ENCODE measurements at regions not wholly inside any gene's neighbourhood (a gene's known extent, or its start where the extent isn't known, plus 50 kb on each side); places are given as distances from the start of the nearest gene placed in this dataset.

GRCh38 chr7:83852136-83852535, 203.2 kb upstream of the SEMA3E start:
- ChIA-PET CTCF (ENCODE audit: partially characterized antibody) (no interaction called here), POLR2A (ENCODE audit: partially characterized antibody) (no interaction called here)
- no peak overlapping the region for H4K8ac ChIP-seq (ENCODE audit: extremely low read depth, insufficient read depth, low read length)
- no peak overlapping the region for H4K5ac ChIP-seq (ENCODE audit: insufficient read length, low read depth, low read length)
- H2BK120ac ChIP-seq (replicated peaks; ENCODE audit: low read depth, low read length), result no peak overlapping the region
- no peak overlapping the region for H3K27ac ChIP-seq (ENCODE audit: low read depth, low read length)
- H4K20me1 ChIP-seq (replicated peaks in 1 of 2; ENCODE audit: control insufficient read depth in 1 of 2, insufficient read depth in 2 of 2, low read length in 2 of 2), result no peaks in the 10 kb centered on the region
- H3K18ac ChIP-seq (ENCODE audit: extremely low read depth, low read length), result no peak overlapping the region
- H3K79me1 ChIP-seq (ENCODE audit: low read depth, low read length), result no peaks in the 10 kb centered on the region
- DNase-seq (ENCODE audit: low read depth in 1 of 2, low spot score in 2 of 2), result no peak
- H3K4me3 ChIP-seq (ENCODE audit: extremely low read depth in 1 of 4, insufficient read depth in 2 of 4, low read depth in 3 of 4, low read length in 4 of 4), result no peak overlapping the region
- H2AK5ac ChIP-seq (ENCODE audit: low read depth, low read length), result no peak overlapping the region
- no peak overlapping the region for H2BK5ac ChIP-seq (ENCODE audit: low read depth, low read length)
- no peak overlapping the region for H3K9ac ChIP-seq (replicated peaks in 1 of 4; ENCODE audit: extremely low read depth in 1 of 4, low read depth in 3 of 4, low read length in 3 of 4)
- no peak overlapping the region for H4K91ac ChIP-seq (replicated peaks; ENCODE audit: insufficient read length, low read length)
- H3K23me2 ChIP-seq (ENCODE audit: low read depth, low read length), result no peaks in the 10 kb centered on the region
- H2AFZ ChIP-seq (ENCODE audit: low read length), result no peak overlapping the region
- WGBS, 2 experiments (ENCODE audit: extremely low coverage in 1 of 2, insufficient coverage in 1 of 2, insufficient read length in 1 of 2, insufficient replicate concordance in 2 of 2, low coverage in 1 of 2, low lambda C conversion rate in 2 of 2, missing lambda C conversion rate in 1 of 2), result 86% methylated on average over 2 of the region's 2 CpGs; no CpG with 5 or more reads in 1 of the 2 experiments
- TF ChIP-seq CREB1 (IDR thresholded peaks at IDR 0.05) (no peak), EZH2 (IDR thresholded peaks at IDR 0.05; ENCODE audit: low read depth, low read length, severe bottlenecking) (no peak), SIX5 (IDR thresholded peaks at IDR 0.05; ENCODE audit: low read depth, low read length) (no peak), ASH2L (IDR thresholded peaks at IDR 0.05; ENCODE audit: low read length) (no peak)
- H3K9me3 ChIP-seq (ENCODE audit: insufficient read depth in 2 of 2, low read depth in 1 of 2, low read length in 1 of 2), result no peaks in the 10 kb centered on the region
- H3K4ac ChIP-seq (replicated peaks; ENCODE audit: insufficient read length, low read depth, low read length), result no peak overlapping the region
- no peak overlapping the region for H3K14ac ChIP-seq (ENCODE audit: insufficient read length)
- H3K4me2 ChIP-seq (ENCODE audit: insufficient read depth in 1 of 2, low read depth in 2 of 2, low read length in 2 of 2), result no peak overlapping the region
- H3K56ac ChIP-seq (replicated peaks; ENCODE audit: insufficient read length, low read depth, low read length), result no peak overlapping the region
- H3K79me2 ChIP-seq (ENCODE audit: control insufficient read depth in 1 of 2, insufficient read depth in 2 of 2, low read length in 2 of 2), result no peaks in the 10 kb centered on the region
- no peak overlapping the region for H3K23ac ChIP-seq (ENCODE audit: insufficient read length)
- H3K27me3 ChIP-seq (replicated peaks in 1 of 4; ENCODE audit: control insufficient read depth in 3 of 4, extremely low read depth in 1 of 4, insufficient read depth in 3 of 4, low read length in 3 of 4), result no peaks in the 10 kb centered on the region
- no peaks in the 10 kb centered on the region; a peak in 1 of 8 replicates for H3K36me3 ChIP-seq (ENCODE audit: control insufficient read depth in 2 of 4, insufficient read depth in 4 of 4, low read length in 3 of 4)
- H3K4me1 ChIP-seq (replicated peaks in 1 of 4; ENCODE audit: control insufficient read depth in 3 of 4, insufficient read depth in 4 of 4, low read length in 3 of 4), result peaks cover 0 to 4% (median 0%) of the 10 kb centered on the region in 4 experiments; a peak in 3 of 7 replicates
- no peak overlapping the region for H2BK15ac ChIP-seq (ENCODE audit: low read length)
- H2BK12ac ChIP-seq (ENCODE audit: low read depth, low read length), result no peak overlapping the region
- FAIRE-seq, result no peak
- H2BK20ac ChIP-seq (ENCODE audit: low read length), result no peak overlapping the region

All from H1 (cell line).